Ishikawa (cell line): ENCODE measurements at regions not wholly inside any gene's neighbourhood (a gene's known extent, or its start where the extent isn't known, plus 50 kb on each side); places are given as distances from the start of the nearest gene placed in this dataset.

Experiments used
- CEBPB ChIP-seq: IDR thresholded peaks from 2 replicates; pipeline ENCODE4 v1.6.1; 2012
- EGR1 ChIP-seq: IDR thresholded peaks from 2 replicates; pipeline ENCODE4 v1.6.1; 2012
- EP300 ChIP-seq: IDR thresholded peaks from 2 replicates; pipeline ENCODE4 v1.6.1; 2012; ENCODE audit warnings: borderline replicate concordance
- FOXM1 ChIP-seq: IDR thresholded peaks from 2 replicates; pipeline ENCODE4 v1.6.1; 2012; ENCODE audit warnings: low read depth, borderline replicate concordance
- NFIC ChIP-seq: IDR thresholded peaks from 2 replicates; pipeline ENCODE4 v1.6.1; 2012
- RAD21 ChIP-seq: IDR thresholded peaks from 2 replicates; pipeline ENCODE4 v1.6.1; 2012; ENCODE audit warnings: low read depth
- TAF1 ChIP-seq: IDR thresholded peaks from 2 replicates; pipeline ENCODE4 v1.6.1; 2012; ENCODE audit warnings: low read depth, mild to moderate bottlenecking
- TCF12 ChIP-seq: IDR thresholded peaks from 2 replicates; pipeline ENCODE4 v1.6.1; 2012; ENCODE audit warnings: low read depth
- TEAD4 ChIP-seq: IDR thresholded peaks from 2 replicates; pipeline ENCODE4 v1.6.1; 2012
- YY1 ChIP-seq: IDR thresholded peaks from 2 replicates; pipeline ENCODE4 v1.6.1; 2012; ENCODE audit warnings: low read depth
- ZBTB7A ChIP-seq: IDR thresholded peaks from 2 replicates; pipeline ENCODE4 v1.6.1; 2012; ENCODE audit warnings: low read depth
- TF ChIP-seq, protein P1 (sequence below): IDR thresholded peaks from 2 replicates; pipeline ENCODE4 v1.6.1; 2012; ENCODE audit warnings: low read depth, mild to moderate bottlenecking
- TF ChIP-seq, protein P2 (sequence below): IDR thresholded peaks from 2 replicates; pipeline ENCODE4 v1.6.1; 2012

DNA sequence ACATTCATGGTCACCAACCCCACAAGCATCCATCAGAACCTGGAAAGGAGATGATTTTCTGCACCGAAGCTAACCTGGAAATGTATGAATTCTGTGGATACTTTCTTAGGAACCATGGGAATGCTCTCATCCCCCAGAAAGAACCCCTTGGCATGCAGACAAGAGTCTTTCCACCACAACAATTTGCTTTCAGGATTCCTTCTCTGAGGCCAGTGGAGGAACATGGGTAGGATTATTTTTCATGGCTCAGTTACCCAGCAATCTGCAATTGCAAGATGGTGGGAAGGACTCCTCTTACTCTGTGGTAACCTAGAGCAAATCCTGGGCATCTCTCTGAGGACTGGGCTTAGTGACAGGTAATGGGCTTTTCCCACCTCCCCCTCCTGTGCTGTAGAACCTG lies 131.9 kb upstream of the MSX1 start:
- TF ChIP-seq EP300: no peak
- TF ChIP-seq CEBPB: no peak
- no peak for TF ChIP-seq FOXM1
- no peak for TF ChIP-seq RAD21
- TF ChIP-seq TEAD4: no peak
- TF ChIP-seq TCF12: no peak
- no peak for TF ChIP-seq TAF1
- TF ChIP-seq, protein P1, sequence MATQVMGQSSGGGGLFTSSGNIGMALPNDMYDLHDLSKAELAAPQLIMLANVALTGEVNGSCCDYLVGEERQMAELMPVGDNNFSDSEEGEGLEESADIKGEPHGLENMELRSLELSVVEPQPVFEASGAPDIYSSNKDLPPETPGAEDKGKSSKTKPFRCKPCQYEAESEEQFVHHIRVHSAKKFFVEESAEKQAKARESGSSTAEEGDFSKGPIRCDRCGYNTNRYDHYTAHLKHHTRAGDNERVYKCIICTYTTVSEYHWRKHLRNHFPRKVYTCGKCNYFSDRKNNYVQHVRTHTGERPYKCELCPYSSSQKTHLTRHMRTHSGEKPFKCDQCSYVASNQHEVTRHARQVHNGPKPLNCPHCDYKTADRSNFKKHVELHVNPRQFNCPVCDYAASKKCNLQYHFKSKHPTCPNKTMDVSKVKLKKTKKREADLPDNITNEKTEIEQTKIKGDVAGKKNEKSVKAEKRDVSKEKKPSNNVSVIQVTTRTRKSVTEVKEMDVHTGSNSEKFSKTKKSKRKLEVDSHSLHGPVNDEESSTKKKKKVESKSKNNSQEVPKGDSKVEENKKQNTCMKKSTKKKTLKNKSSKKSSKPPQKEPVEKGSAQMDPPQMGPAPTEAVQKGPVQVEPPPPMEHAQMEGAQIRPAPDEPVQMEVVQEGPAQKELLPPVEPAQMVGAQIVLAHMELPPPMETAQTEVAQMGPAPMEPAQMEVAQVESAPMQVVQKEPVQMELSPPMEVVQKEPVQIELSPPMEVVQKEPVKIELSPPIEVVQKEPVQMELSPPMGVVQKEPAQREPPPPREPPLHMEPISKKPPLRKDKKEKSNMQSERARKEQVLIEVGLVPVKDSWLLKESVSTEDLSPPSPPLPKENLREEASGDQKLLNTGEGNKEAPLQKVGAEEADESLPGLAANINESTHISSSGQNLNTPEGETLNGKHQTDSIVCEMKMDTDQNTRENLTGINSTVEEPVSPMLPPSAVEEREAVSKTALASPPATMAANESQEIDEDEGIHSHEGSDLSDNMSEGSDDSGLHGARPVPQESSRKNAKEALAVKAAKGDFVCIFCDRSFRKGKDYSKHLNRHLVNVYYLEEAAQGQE: no peak
- no peak for TF ChIP-seq NFIC
- TF ChIP-seq EGR1: no peak
- TF ChIP-seq, protein P2, sequence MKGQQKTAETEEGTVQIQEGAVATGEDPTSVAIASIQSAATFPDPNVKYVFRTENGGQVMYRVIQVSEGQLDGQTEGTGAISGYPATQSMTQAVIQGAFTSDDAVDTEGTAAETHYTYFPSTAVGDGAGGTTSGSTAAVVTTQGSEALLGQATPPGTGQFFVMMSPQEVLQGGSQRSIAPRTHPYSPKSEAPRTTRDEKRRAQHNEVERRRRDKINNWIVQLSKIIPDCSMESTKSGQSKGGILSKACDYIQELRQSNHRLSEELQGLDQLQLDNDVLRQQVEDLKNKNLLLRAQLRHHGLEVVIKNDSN: no peak
- no peak for TF ChIP-seq ZBTB7A
- no peak for TF ChIP-seq YY1
